ENCODE measurements at regions not wholly inside any gene's neighbourhood (a gene's known extent, or its start where the extent isn't known, plus 50 kb on each side); places are given as distances from the start of the nearest gene placed in this dataset.

- TF ChIP-seq CTCF (IDR thresholded peaks at IDR 0.05; ENCODE audit: low read depth, low read length, poor library complexity, severe bottlenecking) = no peak
- no peak for TF ChIP-seq EZH2phosphoT487 (IDR thresholded peaks at IDR 0.05; ENCODE audit: borderline replicate concordance, low read length)
Observed at GRCh38 chr7:67773081-67773480, 776.4 kb downstream of the TYW1 start.

All from DOHH2 (cell line).